ENCODE measurements at regions not wholly inside any gene's neighbourhood (a gene's known extent, or its start where the extent isn't known, plus 50 kb on each side); places are given as distances from the start of the nearest gene placed in this dataset.

DNA sequence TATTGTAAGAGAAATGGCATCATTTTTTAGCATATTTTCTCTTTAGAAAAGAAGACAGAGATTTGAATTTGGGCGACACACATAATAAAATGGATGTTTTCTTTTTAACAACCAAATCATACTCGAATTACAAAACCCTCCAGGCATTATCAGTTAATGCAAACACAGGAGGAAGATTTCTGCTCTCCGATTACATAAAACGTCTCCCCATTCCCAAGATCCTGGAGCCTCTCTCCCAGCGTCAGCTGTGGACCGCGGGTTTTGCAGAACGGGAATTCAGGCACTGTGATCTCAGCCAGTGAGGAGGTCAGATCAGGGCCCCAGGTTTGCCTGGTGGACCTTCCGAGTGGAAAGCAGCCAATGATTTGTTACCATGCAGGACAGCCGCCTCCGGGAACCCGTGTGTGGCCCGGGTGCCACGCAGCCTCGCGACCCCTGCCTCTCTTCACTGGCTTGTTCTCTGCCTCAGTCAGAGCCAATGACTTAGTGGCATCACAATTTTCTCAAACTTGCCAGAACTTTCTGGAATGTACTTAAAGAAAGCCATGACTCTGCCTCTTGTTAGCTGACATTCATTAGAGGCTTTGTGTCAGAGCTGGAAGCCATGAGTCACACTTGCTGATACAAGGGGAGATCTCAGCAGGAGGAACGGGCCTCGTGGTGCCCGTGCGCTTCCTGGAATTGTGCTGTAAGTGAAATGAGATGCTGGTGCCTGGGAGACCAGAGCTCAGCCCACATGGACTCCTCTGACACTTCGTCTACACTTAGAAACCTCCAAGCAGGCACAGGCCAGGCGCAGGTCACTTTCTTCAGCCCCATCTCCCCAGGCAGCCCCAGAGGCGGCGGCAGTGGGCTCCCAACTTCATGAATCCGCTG is 246.1 kb downstream of the KLF6 start:
- peak; percentile 50 for DNase-seq

DNA sequence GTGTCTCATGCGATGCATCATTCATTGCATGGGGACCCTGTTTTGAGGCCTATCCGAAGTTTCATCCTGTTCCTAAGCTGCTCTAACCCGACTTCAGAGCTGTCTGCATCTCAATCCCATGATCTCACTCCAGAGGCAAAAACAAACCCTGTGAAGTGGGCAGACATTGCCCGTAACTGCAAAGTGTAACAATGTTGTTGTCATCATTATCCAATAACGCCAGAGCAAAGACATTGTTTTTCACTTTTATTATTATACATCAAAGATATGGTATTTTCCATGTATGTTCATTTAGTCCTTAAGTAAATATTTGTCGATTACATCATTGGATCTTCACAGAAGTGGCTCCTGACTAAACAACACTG is 246.7 kb downstream of the KLF6 start:
- peak; percentile 49 for DNase-seq

DNA sequence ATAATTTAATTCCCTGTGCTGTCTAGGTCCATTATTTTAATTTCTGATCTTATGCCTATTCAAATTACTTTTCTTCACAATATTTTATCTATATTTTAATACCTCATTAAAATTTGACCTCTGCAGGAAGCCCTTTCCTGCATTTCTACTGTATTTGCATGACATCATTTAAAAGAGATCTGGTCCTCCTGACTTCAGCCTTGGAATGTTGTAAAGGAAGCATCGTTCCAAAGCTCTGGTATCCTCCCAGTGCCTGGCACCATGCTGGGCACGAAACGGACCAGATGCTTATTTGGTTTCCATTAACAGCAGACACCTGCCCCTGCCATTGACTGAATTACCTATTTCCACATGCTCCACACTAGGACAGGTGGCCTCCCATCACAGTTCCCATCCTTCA is 247.5 kb downstream of the KLF6 start:
- no peak for DNase-seq

DNA sequence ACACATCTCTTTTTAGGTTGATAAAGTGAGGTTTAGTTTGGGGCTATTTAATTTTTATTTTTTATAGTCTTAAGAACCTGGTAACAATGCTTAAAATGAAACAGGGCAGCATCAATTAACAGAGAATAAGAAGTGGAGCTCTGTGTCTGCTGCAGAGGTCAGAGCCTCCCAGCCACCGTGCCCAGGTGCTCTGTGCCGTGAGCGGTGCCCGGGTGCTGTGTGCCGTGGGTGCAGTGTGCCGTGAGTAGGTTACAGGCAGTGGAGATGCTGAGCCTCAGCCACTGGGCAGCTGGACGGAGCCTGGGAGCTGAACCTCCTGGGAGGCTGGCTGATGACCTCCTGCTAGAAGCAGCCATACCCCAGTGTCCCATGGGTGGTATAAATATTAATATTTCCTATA is 250.0 kb downstream of the KLF6 start:
- no peak for DNase-seq

GRCh38 chr10:3534433-3534832 is 250.6 kb downstream of the KLF6 start:
- DNase-seq = no peak

GRCh38 chr10:3533296-3533695 is 251.7 kb downstream of the KLF6 start:
- DNase-seq = no peak

DNA sequence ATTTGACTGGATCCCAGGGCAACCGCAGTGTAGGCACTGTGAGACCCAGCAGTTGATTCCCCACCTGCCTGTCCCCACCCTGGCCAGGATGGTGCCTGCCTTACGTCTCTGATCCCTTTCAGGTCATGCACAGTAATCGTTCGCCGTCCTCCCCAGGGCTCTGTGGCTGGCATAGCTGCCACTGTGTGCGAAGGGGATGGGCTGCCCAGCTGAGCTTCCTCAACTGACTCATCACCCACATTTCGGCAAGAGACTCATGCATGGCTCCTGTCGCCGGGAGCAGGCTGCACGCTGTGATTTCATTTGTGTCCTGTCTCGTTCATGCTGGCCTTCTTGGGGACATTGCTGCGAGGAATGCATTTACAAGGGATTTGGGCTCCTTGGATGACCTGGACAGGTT is 252.4 kb downstream of the KLF6 start:
- no peak for DNase-seq

DNA sequence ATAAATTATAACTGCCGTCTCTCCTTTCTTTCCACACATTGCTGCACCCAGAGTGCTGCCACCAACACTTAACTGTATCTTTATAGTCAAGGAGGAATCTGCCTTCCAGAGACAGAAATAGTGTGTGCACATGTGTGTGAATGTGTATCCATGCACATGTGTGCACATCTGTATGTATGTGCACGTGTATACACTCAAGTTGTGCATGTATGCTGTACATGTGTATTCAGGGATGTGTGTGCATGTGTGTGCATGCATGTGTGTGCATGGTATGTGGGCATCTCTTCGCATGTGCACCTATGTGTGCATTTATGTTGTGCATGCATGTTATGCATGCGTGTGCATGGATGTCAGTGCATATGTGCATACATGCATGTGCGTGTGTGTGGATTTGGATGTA is 253.3 kb downstream of the KLF6 start:
- no peak for DNase-seq

- no peak for DNase-seq
Measured at GRCh38 chr10:3530783-3531645, 254.0 kb downstream of the KLF6 start.

- no peak for DNase-seq
Measured at GRCh38 chr10:3530346-3530745, 254.7 kb downstream of the KLF6 start.

DNA sequence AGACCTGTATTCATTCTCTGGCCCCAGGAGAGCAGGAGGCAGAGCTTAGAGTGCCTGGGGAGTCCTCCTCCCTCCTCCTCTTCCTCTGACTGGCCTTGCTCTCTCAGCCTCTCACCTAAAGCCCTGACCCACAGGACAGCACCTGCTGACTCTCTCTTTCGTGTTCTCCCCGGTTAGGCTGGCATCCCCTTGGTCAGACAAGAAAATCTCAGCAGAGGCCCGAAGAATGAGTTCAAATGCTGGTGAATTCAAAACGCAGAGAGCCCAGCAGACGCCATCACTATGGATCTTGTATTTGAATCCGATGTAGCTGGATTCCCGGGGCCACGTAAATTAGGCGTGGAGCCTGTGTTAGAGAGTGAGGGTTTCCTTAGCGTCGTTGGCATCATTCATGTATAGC is 255.3 kb downstream of the KLF6 start:
- DNase-seq = no peak

DNA sequence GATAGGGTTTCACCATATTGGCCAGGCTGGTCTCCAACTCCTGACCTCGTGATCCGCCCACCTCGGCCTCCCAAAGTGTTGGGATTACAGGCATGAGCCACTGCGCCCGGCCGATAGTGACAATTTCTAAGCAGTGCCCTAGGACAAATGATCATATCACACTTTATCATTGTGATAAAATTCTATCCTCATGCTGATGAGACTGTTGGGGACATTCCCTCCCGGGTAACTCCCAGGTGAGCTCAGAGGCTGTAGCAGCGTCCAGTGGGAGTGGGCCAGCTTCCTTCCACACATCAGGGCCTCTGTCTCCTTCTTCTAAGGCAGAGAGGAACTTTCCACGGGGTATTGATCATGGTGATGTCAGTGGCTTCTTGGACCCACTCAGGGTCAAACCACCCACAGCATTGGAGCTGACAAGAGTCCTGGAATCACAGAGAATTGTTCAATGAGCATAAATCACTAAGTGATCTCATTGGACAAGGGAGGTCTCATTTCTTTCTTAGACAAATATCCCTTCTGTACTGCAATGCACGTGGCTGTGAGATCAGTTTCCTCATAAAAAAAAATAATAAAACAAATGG is 256.1 kb downstream of the KLF6 start:
- DNase-seq = no peak

GRCh38 chr10:3528271-3528670 is 256.7 kb downstream of the KLF6 start:
- no peak for DNase-seq

DNA sequence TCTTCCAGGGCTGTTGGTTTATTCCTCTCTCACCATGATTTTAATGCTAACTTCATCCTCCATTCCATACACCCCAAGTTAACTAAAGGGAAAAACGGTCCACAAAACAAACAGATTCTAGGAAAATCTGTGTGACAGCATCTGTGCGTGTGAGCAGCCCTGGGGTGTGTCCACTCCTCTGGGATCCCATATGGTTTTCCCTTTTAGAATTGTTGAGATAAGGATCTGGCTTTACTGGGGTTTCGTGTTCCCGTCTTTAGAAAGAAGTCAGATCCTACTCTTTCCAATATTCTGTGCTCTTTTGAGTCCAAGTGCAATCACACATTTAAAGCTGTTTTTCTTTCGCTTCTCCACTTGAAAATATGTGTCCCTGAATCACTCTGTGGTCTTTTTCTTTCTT is 257.1 kb downstream of the KLF6 start:
- DNase-seq = no peak

GRCh38 chr10:3526727-3527501 is 258.1 kb downstream of the KLF6 start:
- DNase-seq = peak; percentile 66

DNA sequence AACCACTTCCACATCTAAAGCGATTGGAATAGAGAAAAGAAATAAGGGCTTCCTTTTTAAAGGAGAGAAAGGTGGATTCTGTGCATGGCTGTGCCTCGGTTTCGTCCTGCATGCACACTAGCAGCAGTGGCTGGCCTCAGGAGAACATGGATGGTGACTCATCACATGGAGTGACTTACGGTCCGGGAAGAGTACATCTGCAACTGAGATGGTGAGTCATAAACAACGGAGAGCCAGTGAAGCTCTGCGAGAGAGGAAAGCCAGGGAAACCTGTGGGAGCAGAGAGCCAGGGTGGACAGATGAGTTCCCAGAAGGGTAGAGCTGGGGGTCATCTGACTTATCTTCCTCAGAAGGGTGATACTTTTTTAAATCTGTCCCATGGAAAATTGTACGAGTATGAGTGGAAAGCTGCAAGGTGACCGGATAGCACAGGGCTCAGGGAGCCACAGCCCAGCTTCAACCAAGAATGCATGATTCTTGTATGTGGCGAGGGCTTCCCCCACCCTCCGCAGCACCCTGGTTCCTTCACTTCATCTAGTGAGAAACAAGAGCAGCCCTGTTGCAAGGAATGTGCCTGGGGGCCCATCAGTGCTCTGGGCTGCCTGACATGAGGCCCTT is 259.1 kb downstream of the KLF6 start:
- DNase-seq = no peak

DNA sequence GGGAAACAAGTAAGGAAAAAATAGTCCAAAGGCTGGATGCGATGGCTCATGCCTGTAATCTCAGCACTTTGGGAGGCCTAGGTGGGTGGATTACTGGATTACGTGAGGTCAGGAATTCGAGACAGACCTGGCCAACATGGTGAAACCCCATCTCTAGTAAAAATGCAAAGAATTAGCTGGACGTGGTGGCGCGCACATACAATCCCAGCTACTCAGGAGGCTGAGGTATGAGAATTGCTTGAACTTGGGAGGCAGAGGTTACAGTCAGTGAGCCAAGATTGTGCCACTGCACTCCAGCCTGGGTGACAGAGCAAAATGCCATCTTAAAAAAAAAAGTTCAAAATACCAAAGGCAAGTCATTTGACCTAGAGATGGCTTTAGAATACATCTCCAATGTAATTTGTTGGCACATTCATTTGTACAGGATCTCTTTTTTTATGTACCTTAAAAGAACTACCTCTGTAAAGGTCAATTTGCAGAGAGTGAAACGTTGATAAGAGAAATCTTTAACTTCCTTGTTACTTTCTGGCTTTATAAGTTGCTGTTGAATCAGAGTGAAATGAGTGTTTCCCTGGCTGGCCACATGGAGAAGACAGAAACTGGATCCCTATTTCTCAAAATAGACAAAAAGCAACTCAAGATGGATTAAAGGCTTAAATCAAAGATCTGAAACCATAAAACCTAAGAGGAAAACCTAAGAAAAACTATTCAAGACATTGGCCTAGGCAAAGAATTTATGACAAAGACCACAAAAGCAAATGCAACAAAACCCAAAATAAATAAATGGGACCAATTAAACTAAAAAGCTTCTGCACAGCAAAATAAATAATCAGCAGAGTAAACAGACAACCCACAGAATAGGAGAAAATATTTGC is 260.7 kb downstream of the KLF6 start:
- DNase-seq = no peak

- DNase-seq = no peak
Measured at GRCh38 chr10:3523309-3524050, 261.5 kb downstream of the KLF6 start.

- no peak for DNase-seq
Measured at GRCh38 chr10:3516923-3517255, 268.1 kb downstream of the KLF6 start.

DNA sequence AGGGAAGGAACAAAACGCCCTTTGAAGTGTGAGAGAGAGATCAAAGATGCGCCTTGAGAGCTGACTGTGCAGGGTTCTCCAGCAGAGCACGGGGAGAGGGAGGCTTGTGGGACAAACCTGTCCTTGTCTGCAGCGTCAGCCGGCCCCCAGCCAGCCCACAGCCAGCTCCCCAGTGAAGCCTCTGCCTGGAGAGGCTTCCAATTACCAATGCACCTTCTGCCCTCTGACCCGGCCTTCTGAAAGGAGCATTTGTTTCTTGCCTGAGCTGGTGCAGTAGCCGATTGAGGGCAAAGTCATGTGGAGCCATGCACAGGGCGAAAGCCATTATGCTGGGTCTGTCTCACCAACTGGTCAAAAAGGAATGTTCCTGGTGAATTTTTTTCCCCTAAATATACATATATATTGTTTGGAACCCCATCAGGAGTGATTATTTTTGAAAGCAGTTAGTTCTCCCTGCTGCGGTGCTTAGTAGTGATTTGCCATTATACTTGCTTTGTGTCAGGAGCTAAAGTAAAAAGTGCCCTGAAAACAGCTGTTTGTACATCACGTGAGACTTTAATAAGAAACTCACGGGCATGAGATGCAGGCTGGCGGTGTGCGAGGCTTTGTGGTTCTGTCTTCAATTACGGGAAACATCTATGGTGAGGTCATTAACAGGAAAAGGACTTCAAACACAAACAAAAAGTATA is 268.6 kb downstream of the KLF6 start:
- peak; percentile 49 for DNase-seq
